HepG2 (cell line): ENCODE measurements at regions not wholly inside any gene's neighbourhood (a gene's known extent, or its start where the extent isn't known, plus 50 kb on each side); places are given as distances from the start of the nearest gene placed in this dataset.

Experiments used
- ATAC-seq: fragments of 200-7000 bp; cut with Tn5 transposase; 3 replicates; pipeline ENCODE4 v1.9.1; 2020; ENCODE audit warnings: mild to moderate bottlenecking, moderate library complexity
- BruUV-seq: library from RNA; stranded (reverse); fragments of 400-500 nt; replicated peaks from 2 replicates; lab custom pipeline; 2021; lab: Mats Ljungman, UMichigan
- CTCF ChIA-PET: fragments of 300-600 bp; formaldehyde crosslinking; extraction: SDS; loops from one replicate; lab custom pipeline; 2021; ENCODE audit warnings: low total read pairs, inconsistent platforms, low intra/inter-chr PET ratio; lab: Yijun Ruan, JAX
- POLR2A ChIA-PET: fragments of 350-600 bp; sonication (Branson Sonifier 250); formaldehyde crosslinking; loops from one replicate; lab custom pipeline; 2020; ENCODE audit warnings: antibody characterized with exemption, inconsistent platforms; lab: Yijun Ruan, JAX
- DNase-seq: peaks from one replicate; pipeline ENCODE4 v3.0.0-alpha.2; 2015; ENCODE audit warnings: low spot score
- FAIRE-seq: peaks from 3 replicates; lab custom pipeline; 2011; peaks lifted over from hg19 to GRCh38; lab: Jason Lieb, UNC
- H2AFZ ChIP-seq: one replicate; pipeline ENCODE4 v1.6.1; 2011; ENCODE audit warnings: low read length, inconsistent platforms
- H3K27ac ChIP-seq: fragments of 300-600 bp; 3 replicates; pipeline ENCODE4 v1.8.0; 2011; ENCODE audit warnings: mixed run types, mild to moderate bottlenecking, mixed read lengths, low read length, inconsistent platforms; ENCODE audit not compliant: insufficient read depth; ENCODE audit errors: extremely low read length
- H3K27me3 ChIP-seq, 2 experiments: fragments of 200-600 bp in 1 of 2; 2 replicates in 1 of 2; 3 replicates in 1 of 2; pipeline versions ENCODE4 v1.6.0 to v1.8.0; 2011; ENCODE audit warnings: low read length in 2 of 2, mild to moderate bottlenecking in 2 of 2, moderate library complexity in 2 of 2, inconsistent platforms in 1 of 2; ENCODE audit not compliant: insufficient read depth in 2 of 2, control insufficient read depth in 1 of 2
- H3K36me3 ChIP-seq, 2 experiments: fragments of 200-600 bp in 1 of 2; replicated peaks in 1 of 2; 2 replicates in 1 of 2; 3 replicates in 1 of 2; pipeline versions ENCODE4 v1.5.1 to v1.8.0; 2011; ENCODE audit warnings: low read length in 2 of 2, inconsistent platforms in 1 of 2; ENCODE audit not compliant: insufficient read depth in 2 of 2, control insufficient read depth in 1 of 2
- H3K4me1 ChIP-seq: 2 replicates; pipeline ENCODE4 v1.5.1; 2012; ENCODE audit warnings: low read length, inconsistent platforms; ENCODE audit not compliant: insufficient read depth
- H3K4me2 ChIP-seq: 2 replicates; pipeline ENCODE4 v1.6.0; 2011; ENCODE audit warnings: low read depth, low read length, inconsistent platforms
- H3K4me3 ChIP-seq, 3 experiments: fragments of 200-600 bp in 1 of 3; sonication (generic), shearing (Covaris generic) in 1 of 3; replicated peaks in 1 of 3; 2 replicates each; pipeline ENCODE4 v1.5.1; 2011 to 2016; ENCODE audit warnings: low read length in 3 of 3, inconsistent platforms in 2 of 3, low read depth in 2 of 3, mild to moderate bottlenecking in 2 of 3, control low read depth in 1 of 3, mixed read lengths in 1 of 3; ENCODE audit not compliant: insufficient read depth in 1 of 3
- H3K79me2 ChIP-seq: one replicate; pipeline ENCODE4 v1.6.1; 2011; ENCODE audit warnings: low read length, inconsistent platforms; ENCODE audit not compliant: insufficient read depth
- H3K9ac ChIP-seq: 2 replicates; pipeline ENCODE4 v1.6.0; 2011; ENCODE audit warnings: mild to moderate bottlenecking, low read depth, low read length, inconsistent platforms; ENCODE audit not compliant: insufficient read depth
- H3K9me3 ChIP-seq: 2 replicates; pipeline ENCODE4 v1.5.1; 2012; ENCODE audit warnings: mild to moderate bottlenecking, low read length
- H4K20me1 ChIP-seq: 2 replicates; pipeline ENCODE4 v1.6.0; 2011; ENCODE audit warnings: inconsistent platforms, mild to moderate bottlenecking, low read length, moderate library complexity; ENCODE audit not compliant: insufficient read depth
- CBX2 ChIP-seq, 2 experiments: fragments of 200-600 bp in 1 of 2; sonication (generic); formaldehyde crosslinking in 1 of 2; IDR thresholded peaks; 2 replicates each; pipeline versions ENCODE4 v1.7.0 to v1.8.1; 2018 to 2022; ENCODE audit warnings: low read depth in 2 of 2, low read length in 1 of 2, mild to moderate bottlenecking in 1 of 2, missing genetic modification reagents in 1 of 2
- DMAP1 ChIP-seq: IDR thresholded peaks from 2 replicates; pipeline ENCODE4 v1.6.1; 2016
- HOXA3 ChIP-seq: sonication (generic); formaldehyde crosslinking; IDR thresholded peaks from 2 replicates; pipeline ENCODE4 v1.5.0; 2020; ENCODE audit warnings: missing genetic modification reagents
- MBNL3 ChIP-seq: fragments of 250-450 bp; sonication (Bioruptor Pico); conservative IDR thresholded peaks from 2 replicates; pipeline ENCODE4 v1.8.0; 2022; ENCODE audit warnings: mild to moderate bottlenecking, inconsistent platforms
- STAT6 ChIP-seq: sonication (generic); formaldehyde crosslinking; IDR thresholded peaks from 2 replicates; pipeline ENCODE4 v1.4.0; 2020; ENCODE audit warnings: missing genetic modification reagents, mild to moderate bottlenecking, borderline replicate concordance
- TCF7 ChIP-seq: sonication (generic); IDR thresholded peaks from 2 replicates; pipeline ENCODE4 v1.6.1; 2016; ENCODE audit warnings: antibody characterized with exemption, low read depth
- THAP11 ChIP-seq: IDR thresholded peaks from 2 replicates; pipeline ENCODE4 v1.6.1; 2016; ENCODE audit warnings: missing biosample characterization, missing genetic modification reagents
- ZNF10 ChIP-seq: sonication (generic); formaldehyde crosslinking; IDR thresholded peaks from 2 replicates; pipeline ENCODE4 v1.4.0; 2020; ENCODE audit warnings: mild to moderate bottlenecking, low read depth, missing genetic modification reagents, borderline replicate concordance
- ZNF234 ChIP-seq: sonication (generic); formaldehyde crosslinking; conservative IDR thresholded peaks from 2 replicates; pipeline ENCODE4 v1.5.1; 2020; ENCODE audit warnings: mild to moderate bottlenecking, missing genetic modification reagents
- ZNF598 ChIP-seq: sonication (generic); formaldehyde crosslinking; IDR thresholded peaks from 2 replicates; pipeline ENCODE4 v1.5.1; 2020; ENCODE audit warnings: mild to moderate bottlenecking, missing genetic modification reagents, borderline replicate concordance
- ZNF749 ChIP-seq: sonication (generic); formaldehyde crosslinking; IDR thresholded peaks from 2 replicates; pipeline ENCODE4 v1.8.0; 2022; ENCODE audit warnings: mild to moderate bottlenecking, missing genetic modification reagents, moderate library complexity, borderline replicate concordance
- ZNF790 ChIP-seq: sonication (generic); formaldehyde crosslinking; IDR thresholded peaks from 2 replicates; pipeline ENCODE4 v1.8.0; 2022; ENCODE audit warnings: missing genetic modification reagents, mild to moderate bottlenecking, borderline replicate concordance
- WGBS: methylation state at CpG from one replicate; pipeline ENCODE4 v1.1.6; 2017; ENCODE audit warnings: low lambda C conversion rate; 5-methylcytosine and 5-hydroxymethylcytosine counted together
- in situ Hi-C: cut with HindIII; loops from 2 replicates; pipeline ENCODE4 v1.10.0; 2017; ENCODE audit warnings: low pct_unique_long_range_greater_than_20kb; ENCODE audit not compliant: extremely low pct_ligation_motif_present
- intact Hi-C: fragments of 100-400 bp; cut with micrococcal nuclease; formaldehyde crosslinking; loops from one replicate; pipeline ENCODE4 v1.10.0; 2022; ENCODE audit not compliant: unreplicated experiment
- TF ChIP-seq, protein P1 (sequence below): IDR thresholded peaks from 2 replicates; pipeline ENCODE4 v1.6.1; 2012; ENCODE audit warnings: low read depth, low read length, improper control_type of control experiment
- TF ChIP-seq, protein P2 (sequence below): sonication (generic); formaldehyde crosslinking; IDR thresholded peaks from 2 replicates; pipeline ENCODE4 v1.4.0; 2020; ENCODE audit warnings: missing genetic modification reagents, borderline replicate concordance

DNA sequence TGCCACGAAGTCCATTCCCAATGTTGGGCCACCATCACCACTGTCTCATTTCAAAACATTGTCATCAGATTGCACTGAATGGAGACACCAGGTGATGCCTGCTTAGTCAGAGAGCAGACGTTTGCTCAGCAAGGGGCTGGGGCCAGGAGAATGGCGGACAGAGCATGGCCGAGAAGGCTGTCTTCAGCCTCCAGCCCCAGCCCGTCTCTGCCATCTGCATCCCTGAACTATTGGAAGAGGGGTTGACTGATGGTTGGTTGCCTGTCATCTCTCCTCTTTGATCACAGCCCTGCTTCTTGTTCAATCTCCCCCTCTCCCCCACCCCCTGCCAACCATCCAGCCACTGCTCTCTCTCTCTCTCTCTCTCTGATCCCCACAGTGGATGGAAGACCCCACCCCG is 140.9 kb downstream of the SHOX start:
- CTCF ChIA-PET: no interaction called here
- Histone ChIP-seq H3K4me1 (no peaks in the 10 kb centered on the region), H3K27me3 (peaks cover 2 to 10% of the 10 kb centered on the region in 2 experiments; a peak in 1 of 5 replicates), H4K20me1 (no peaks in the 10 kb centered on the region), H3K4me2 (no peak overlapping the region), H3K36me3 (no peaks in the 10 kb centered on the region), H3K27ac (no peak overlapping the region), H3K79me2 (no peaks in the 10 kb centered on the region), H3K4me3 (no peak overlapping the region), H3K9me3 (no peaks in the 10 kb centered on the region), H2AFZ (no peak overlapping the region), H3K9ac (no peak overlapping the region)
- ATAC-seq (no peak), DNase-seq (no peak), FAIRE-seq (no peak)
- TF ChIP-seq ZNF790 (CRISPR knock-in tag): no peak
- TF ChIP-seq DMAP1 (CRISPR knock-in tag): no peak
- no peak for TF ChIP-seq MBNL3 (CRISPR knock-in tag)
- TF ChIP-seq ZNF234 (CRISPR knock-in tag): no peak
- TF ChIP-seq STAT6 (CRISPR knock-in tag): no peak
- no peak for TF ChIP-seq CBX2 (IDR thresholded peaks at IDR 0.05; ENCODE audit: low read depth, low read length)
- TF ChIP-seq CBX2 (CRISPR knock-in tag; IDR thresholded peaks at IDR 0.05; ENCODE audit: low read depth): no peak
- TF ChIP-seq, protein P1, sequence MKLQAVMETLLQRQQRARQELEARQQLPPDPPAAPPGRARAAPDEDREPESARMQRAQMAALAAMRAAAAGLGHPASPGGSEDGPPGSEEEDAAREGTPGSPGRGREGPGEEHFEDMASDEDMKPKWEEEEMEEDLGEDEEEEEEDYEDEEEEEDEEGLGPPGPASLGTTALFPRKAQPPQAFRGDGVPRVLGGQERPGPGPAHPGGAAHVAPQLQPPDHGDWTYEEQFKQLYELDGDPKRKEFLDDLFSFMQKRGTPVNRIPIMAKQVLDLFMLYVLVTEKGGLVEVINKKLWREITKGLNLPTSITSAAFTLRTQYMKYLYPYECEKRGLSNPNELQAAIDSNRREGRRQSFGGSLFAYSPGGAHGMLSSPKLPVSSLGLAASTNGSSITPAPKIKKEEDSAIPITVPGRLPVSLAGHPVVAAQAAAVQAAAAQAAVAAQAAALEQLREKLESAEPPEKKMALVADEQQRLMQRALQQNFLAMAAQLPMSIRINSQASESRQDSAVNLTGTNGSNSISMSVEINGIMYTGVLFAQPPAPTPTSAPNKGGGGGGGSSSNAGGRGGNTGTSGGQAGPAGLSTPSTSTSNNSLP: no peak
- TF ChIP-seq TCF7: no peak
- no peak for TF ChIP-seq HOXA3 (CRISPR knock-in tag)
- no peak for TF ChIP-seq THAP11
- TF ChIP-seq, protein P2, sequence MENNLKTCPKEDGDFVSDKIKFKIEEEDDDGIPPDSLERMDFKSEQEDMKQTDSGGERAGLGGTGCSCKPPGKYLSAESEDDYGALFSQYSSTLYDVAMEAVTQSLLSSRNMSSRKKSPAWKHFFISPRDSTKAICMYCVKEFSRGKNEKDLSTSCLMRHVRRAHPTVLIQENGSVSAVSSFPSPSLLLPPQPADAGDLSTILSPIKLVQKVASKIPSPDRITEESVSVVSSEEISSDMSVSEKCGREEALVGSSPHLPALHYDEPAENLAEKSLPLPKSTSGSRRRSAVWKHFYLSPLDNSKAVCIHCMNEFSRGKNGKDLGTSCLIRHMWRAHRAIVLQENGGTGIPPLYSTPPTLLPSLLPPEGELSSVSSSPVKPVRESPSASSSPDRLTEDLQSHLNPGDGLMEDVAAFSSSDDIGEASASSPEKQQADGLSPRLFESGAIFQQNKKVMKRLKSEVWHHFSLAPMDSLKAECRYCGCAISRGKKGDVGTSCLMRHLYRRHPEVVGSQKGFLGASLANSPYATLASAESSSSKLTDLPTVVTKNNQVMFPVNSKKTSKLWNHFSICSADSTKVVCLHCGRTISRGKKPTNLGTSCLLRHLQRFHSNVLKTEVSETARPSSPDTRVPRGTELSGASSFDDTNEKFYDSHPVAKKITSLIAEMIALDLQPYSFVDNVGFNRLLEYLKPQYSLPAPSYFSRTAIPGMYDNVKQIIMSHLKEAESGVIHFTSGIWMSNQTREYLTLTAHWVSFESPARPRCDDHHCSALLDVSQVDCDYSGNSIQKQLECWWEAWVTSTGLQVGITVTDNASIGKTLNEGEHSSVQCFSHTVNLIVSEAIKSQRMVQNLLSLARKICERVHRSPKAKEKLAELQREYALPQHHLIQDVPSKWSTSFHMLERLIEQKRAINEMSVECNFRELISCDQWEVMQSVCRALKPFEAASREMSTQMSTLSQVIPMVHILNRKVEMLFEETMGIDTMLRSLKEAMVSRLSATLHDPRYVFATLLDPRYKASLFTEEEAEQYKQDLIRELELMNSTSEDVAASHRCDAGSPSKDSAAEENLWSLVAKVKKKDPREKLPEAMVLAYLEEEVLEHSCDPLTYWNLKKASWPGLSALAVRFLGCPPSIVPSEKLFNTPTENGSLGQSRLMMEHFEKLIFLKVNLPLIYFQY (CRISPR knock-in tag): no peak
- TF ChIP-seq ZNF598: no peak
- no peak for TF ChIP-seq ZNF10 (CRISPR knock-in tag)
- no peak for TF ChIP-seq ZNF749
- POLR2A ChIA-PET: no interaction called here
- in situ Hi-C loops: no loop called here
- whole genome bisulfite sequencing: 4% methylated on average over 3 of the region's 6 CpGs
- intact Hi-C loops: no loop called here
- BruUV-seq: no TSS peak
